WERI-Rb-1 (cell line): ENCODE measurements at regions not wholly inside any gene's neighbourhood (a gene's known extent, or its start where the extent isn't known, plus 50 kb on each side); places are given as distances from the start of the nearest gene placed in this dataset.

ENCODE experiments used
- DNase-seq: peaks from one replicate; pipeline ENCODE4 v3.0.0-alpha.2; 2020
- H3K27ac ChIP-seq: fragments of 250-450 bp; sonication (Bioruptor Pico); 2 replicates; pipeline ENCODE4 v1.5.1; 2020; ENCODE audit warnings: mild to moderate bottlenecking, moderate library complexity
- H3K27me3 ChIP-seq: fragments of 250-450 bp; sonication (Bioruptor Pico); 2 replicates; pipeline ENCODE4 v1.5.1; 2021; ENCODE audit warnings: mild to moderate bottlenecking, low read depth, moderate library complexity; ENCODE audit not compliant: insufficient read depth, severe bottlenecking
- H3K36me3 ChIP-seq: fragments of 250-450 bp; sonication (Bioruptor Pico); 2 replicates; pipeline ENCODE4 v1.5.1; 2020; ENCODE audit warnings: mild to moderate bottlenecking, moderate library complexity
- H3K4me3 ChIP-seq: 2 replicates; pipeline ENCODE4 v1.5.1; 2011; ENCODE audit warnings: low read depth, mild to moderate bottlenecking, control low read depth, low read length
- H3K9me3 ChIP-seq: fragments of 250-450 bp; sonication (Bioruptor Pico); 2 replicates; pipeline ENCODE4 v1.5.1; 2021; ENCODE audit warnings: mild to moderate bottlenecking, moderate library complexity; ENCODE audit not compliant: severe bottlenecking
- CTCF ChIP-seq: IDR thresholded peaks from 2 replicates; pipeline ENCODE4 v1.5.1; 2011; ENCODE audit warnings: low read depth, mild to moderate bottlenecking, control low read depth, inconsistent platforms, low read length

GRCh38 chr3:177595530-177596188 is 398.4 kb upstream of the TBL1XR1 start:
- no peaks in the 10 kb centered on the region for H3K36me3 ChIP-seq
- no peak overlapping the region for H3K4me3 ChIP-seq
- H3K27ac ChIP-seq, result no peak overlapping the region
- DNase-seq, result no peak
- H3K27me3 ChIP-seq, result no peaks in the 10 kb centered on the region
- no peak for TF ChIP-seq CTCF
- H3K9me3 ChIP-seq, result no peaks in the 10 kb centered on the region

- H3K9me3 ChIP-seq, result no peaks in the 10 kb centered on the region
- no peak for TF ChIP-seq CTCF
- no peaks in the 10 kb centered on the region for H3K27me3 ChIP-seq
- DNase-seq, result no peak
- H3K4me3 ChIP-seq, result no peak overlapping the region
- no peaks in the 10 kb centered on the region for H3K36me3 ChIP-seq
- no peak overlapping the region for H3K27ac ChIP-seq
Measured at GRCh38 chr3:177596248-177596815, 399.1 kb upstream of the TBL1XR1 start.

DNA sequence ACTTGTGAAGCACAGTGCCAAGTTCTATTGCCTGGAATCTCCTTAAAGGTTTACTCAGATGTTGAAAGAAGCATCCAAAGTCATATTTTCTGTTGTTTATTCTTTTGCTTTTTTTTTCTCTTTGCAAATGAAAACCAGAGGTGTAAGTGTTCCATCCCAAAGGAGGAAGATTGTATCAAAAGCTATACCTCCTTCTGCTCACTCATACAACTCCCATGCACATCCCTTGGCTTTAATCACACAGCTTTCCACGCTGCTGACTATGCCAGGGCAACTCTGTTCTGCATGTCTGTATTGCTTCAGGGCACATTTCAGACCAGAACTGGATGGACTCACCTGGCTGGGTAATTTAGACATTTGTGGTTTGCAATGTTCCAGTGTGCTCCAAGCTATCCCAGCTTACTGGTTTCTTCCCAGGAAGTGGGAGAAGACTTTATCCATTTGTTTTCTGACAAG is 399.6 kb upstream of the TBL1XR1 start:
- Histone ChIP-seq H3K4me3 (no peak overlapping the region), H3K9me3 (no peaks in the 10 kb centered on the region), H3K27ac (no peak overlapping the region), H3K36me3 (no peaks in the 10 kb centered on the region), H3K27me3 (no peaks in the 10 kb centered on the region)
- DNase-seq, result no peak
- no peak for TF ChIP-seq CTCF

GRCh38 chr3:177597311-177598096 is 400.2 kb upstream of the TBL1XR1 start:
- no peak for TF ChIP-seq CTCF
- H3K4me3 ChIP-seq, result no peak overlapping the region
- no peaks in the 10 kb centered on the region for H3K36me3 ChIP-seq
- H3K9me3 ChIP-seq, result no peaks in the 10 kb centered on the region
- DNase-seq, result no peak
- H3K27ac ChIP-seq, result no peak overlapping the region
- H3K27me3 ChIP-seq, result no peaks in the 10 kb centered on the region

GRCh38 chr3:177598097-177598833 is 401.0 kb upstream of the TBL1XR1 start:
- H3K27ac ChIP-seq, result no peak overlapping the region
- no peaks in the 10 kb centered on the region for H3K27me3 ChIP-seq
- DNase-seq, result no peak
- H3K4me3 ChIP-seq, result no peak overlapping the region
- TF ChIP-seq CTCF, result no peak
- H3K36me3 ChIP-seq, result no peaks in the 10 kb centered on the region
- H3K9me3 ChIP-seq, result no peaks in the 10 kb centered on the region
